H1 (cell line): ENCODE measurements at regions not wholly inside any gene's neighbourhood (a gene's known extent, or its start where the extent isn't known, plus 50 kb on each side); places are given as distances from the start of the nearest gene placed in this dataset.

ENCODE experiments used
- CTCF ChIA-PET: fragments of 300-600 bp; sonication (Branson Sonifier 250); formaldehyde crosslinking; loops from one replicate; lab custom pipeline; 2021; ENCODE audit not compliant: partially characterized antibody; lab: Charles Lee
- POLR2A ChIA-PET: fragments of 300-600 bp; sonication (Branson Sonifier 250); formaldehyde crosslinking; loops from one replicate; lab custom pipeline; 2021; ENCODE audit warnings: inconsistent platforms; ENCODE audit not compliant: partially characterized antibody; lab: Charles Lee
- DNase-seq, 2 experiments: peaks; one replicate each; pipeline versions ENCODE4 v3.0.0 to v3.0.0-alpha.2; 2010 to 2022; ENCODE audit warnings: low spot score in 2 of 2, low read depth in 1 of 2, mixed read lengths in 1 of 2
- FAIRE-seq: peaks from 2 replicates; lab custom pipeline; 2011; peaks lifted over from hg19 to GRCh38; lab: Jason Lieb, UNC
- H2AFZ ChIP-seq: 2 replicates; pipeline ENCODE4 v1.8.1; 2012; ENCODE audit warnings: low read length, inconsistent platforms
- H2AK5ac ChIP-seq: 2 replicates; pipeline ENCODE4 v1.6.1; 2013; ENCODE audit warnings: low read depth, low read length
- H2BK120ac ChIP-seq: replicated peaks from 2 replicates; pipeline ENCODE3; 2013; ENCODE audit warnings: low read depth, low read length, inconsistent platforms
- H2BK12ac ChIP-seq: 2 replicates; pipeline ENCODE4 v1.6.1; 2013; ENCODE audit warnings: low read depth, low read length
- H2BK15ac ChIP-seq: 2 replicates; pipeline ENCODE4 v1.6.1; 2013; ENCODE audit warnings: low read length
- H2BK20ac ChIP-seq: 2 replicates; pipeline ENCODE4 v1.6.1; 2013; ENCODE audit warnings: low read length
- H2BK5ac ChIP-seq: 2 replicates; pipeline ENCODE4 v1.6.1; 2013; ENCODE audit warnings: low read depth, low read length
- H3K14ac ChIP-seq: 2 replicates; pipeline ENCODE4 v1.6.1; 2013; ENCODE audit warnings: inconsistent platforms; ENCODE audit not compliant: insufficient read length
- H3K18ac ChIP-seq: 2 replicates; pipeline ENCODE4 v1.6.1; 2013; ENCODE audit warnings: low read length; ENCODE audit errors: extremely low read depth
- H3K23ac ChIP-seq: 2 replicates; pipeline ENCODE4 v1.6.1; 2013; ENCODE audit warnings: inconsistent platforms; ENCODE audit not compliant: insufficient read length
- H3K23me2 ChIP-seq: 2 replicates; pipeline ENCODE4 v1.6.1; 2013; ENCODE audit warnings: low read depth, low read length
- H3K27ac ChIP-seq: 2 replicates; pipeline ENCODE4 v1.6.1; 2011; ENCODE audit warnings: low read depth, low read length, inconsistent platforms
- H3K27me3 ChIP-seq, 4 experiments: replicated peaks in 1 of 4; 1 replicate in 1 of 4; 2 replicates in 3 of 4; pipeline versions ENCODE4 v1.6.1 to v1.8.1; 2011 to 2013; ENCODE audit warnings: low read length in 3 of 4, mild to moderate bottlenecking in 3 of 4, inconsistent platforms in 2 of 4, mixed read lengths in 2 of 4, moderate library complexity in 1 of 4; ENCODE audit not compliant: control insufficient read depth in 3 of 4, insufficient read depth in 3 of 4; ENCODE audit errors: extremely low read depth in 1 of 4
- H3K36me3 ChIP-seq, 4 experiments: 2 replicates each; pipeline versions ENCODE4 v1.6.1 to v1.8.1; 2011 to 2013; ENCODE audit warnings: mild to moderate bottlenecking in 4 of 4, low read length in 3 of 4, moderate library complexity in 2 of 4, control low read depth in 1 of 4, inconsistent platforms in 1 of 4; ENCODE audit not compliant: insufficient read depth in 4 of 4, control insufficient read depth in 2 of 4
- H3K4ac ChIP-seq: replicated peaks from 2 replicates; pipeline ENCODE3; 2013; ENCODE audit warnings: low read length, low read depth, mixed read lengths, inconsistent platforms; ENCODE audit not compliant: insufficient read length
- H3K4me1 ChIP-seq, 4 experiments: replicated peaks in 1 of 4; 1 replicate in 1 of 4; 2 replicates in 3 of 4; pipeline versions ENCODE4 v1.6.1 to v1.8.1; 2011 to 2013; ENCODE audit warnings: low read length in 3 of 4, inconsistent platforms in 2 of 4, mixed read lengths in 1 of 4; ENCODE audit not compliant: insufficient read depth in 4 of 4, control insufficient read depth in 3 of 4
- H3K4me2 ChIP-seq, 2 experiments: 2 replicates each; pipeline versions ENCODE4 v1.6.1 to v1.8.1; 2011 to 2013; ENCODE audit warnings: low read depth in 2 of 2, low read length in 2 of 2, control low read depth in 1 of 2, inconsistent platforms in 1 of 2, mild to moderate bottlenecking in 1 of 2; ENCODE audit not compliant: insufficient read depth in 1 of 2
- H3K4me3 ChIP-seq, 4 experiments: fragments of 200-600, 300-600 bp in 1 of 4; sonication (generic), shearing (Covaris generic), sonication (Bioruptor Twin) in 1 of 4; 2 replicates each; pipeline versions ENCODE4 v1.5.1 to v1.8.1; 2011 to 2016; ENCODE audit warnings: low read length in 4 of 4, low read depth in 3 of 4, control low read depth in 2 of 4, inconsistent platforms in 2 of 4, mild to moderate bottlenecking in 2 of 4, mixed read lengths in 1 of 4, moderate library complexity in 1 of 4; ENCODE audit not compliant: insufficient read depth in 2 of 4; ENCODE audit errors: extremely low read depth in 1 of 4
- H3K56ac ChIP-seq: replicated peaks from 2 replicates; pipeline ENCODE3; 2013; ENCODE audit warnings: low read depth, mild to moderate bottlenecking, mixed read lengths, low read length, inconsistent platforms; ENCODE audit not compliant: insufficient read length
- H3K79me1 ChIP-seq: 2 replicates; pipeline ENCODE4 v1.6.1; 2013; ENCODE audit warnings: low read depth, low read length, control low read depth
- H3K79me2 ChIP-seq, 2 experiments: 2 replicates each; pipeline versions ENCODE4 v1.6.1 to v1.8.1; 2012 to 2013; ENCODE audit warnings: low read length in 2 of 2, mild to moderate bottlenecking in 2 of 2, inconsistent platforms in 1 of 2; ENCODE audit not compliant: insufficient read depth in 2 of 2, control insufficient read depth in 1 of 2
- H3K9ac ChIP-seq, 4 experiments: replicated peaks in 1 of 4; 1 replicate in 1 of 4; 2 replicates in 3 of 4; pipeline versions ENCODE4 v1.6.1 to v1.8.1; 2011 to 2013; ENCODE audit warnings: low read depth in 3 of 4, low read length in 3 of 4, control low read depth in 2 of 4, mild to moderate bottlenecking in 2 of 4, moderate library complexity in 2 of 4, inconsistent platforms in 1 of 4; ENCODE audit errors: extremely low read depth in 1 of 4
- H3K9me3 ChIP-seq, 2 experiments: 2 replicates each; pipeline versions ENCODE4 v1.6.1 to v1.8.1; 2012 to 2013; ENCODE audit warnings: mild to moderate bottlenecking in 2 of 2, moderate library complexity in 2 of 2, control low read depth in 1 of 2, inconsistent platforms in 1 of 2, low read depth in 1 of 2, low read length in 1 of 2, mixed read lengths in 1 of 2; ENCODE audit not compliant: insufficient read depth in 2 of 2
- H4K20me1 ChIP-seq, 2 experiments: replicated peaks in 1 of 2; 2 replicates each; pipeline versions ENCODE3 to v1.8.1; 2011 to 2013; ENCODE audit warnings: inconsistent platforms in 2 of 2, low read length in 2 of 2, mild to moderate bottlenecking in 1 of 2; ENCODE audit not compliant: insufficient read depth in 2 of 2, control insufficient read depth in 1 of 2
- H4K5ac ChIP-seq: 2 replicates; pipeline ENCODE4 v1.6.1; 2013; ENCODE audit warnings: low read length, low read depth, mixed read lengths, inconsistent platforms; ENCODE audit not compliant: insufficient read length
- H4K8ac ChIP-seq: 2 replicates; pipeline ENCODE4 v1.8.0; 2013; ENCODE audit warnings: mild to moderate bottlenecking, moderate library complexity, low read length, inconsistent platforms; ENCODE audit not compliant: insufficient read depth; ENCODE audit errors: extremely low read depth
- H4K91ac ChIP-seq: replicated peaks from 2 replicates; pipeline ENCODE3; 2013; ENCODE audit warnings: low read length, mixed read lengths, inconsistent platforms; ENCODE audit not compliant: insufficient read length
- BACH1 ChIP-seq: IDR thresholded peaks from 2 replicates; pipeline ENCODE4 v1.6.1; 2012; ENCODE audit warnings: low read length, improper control_type of control experiment
- EZH2 ChIP-seq: fragments of 200-600 bp; sonication (generic); IDR thresholded peaks from 2 replicates; pipeline ENCODE4 v1.7.1; 2012; ENCODE audit warnings: low read depth, mild to moderate bottlenecking, moderate library complexity, low read length, inconsistent platforms; ENCODE audit not compliant: severe bottlenecking
- GTF2F1 ChIP-seq: IDR thresholded peaks from 2 replicates; pipeline ENCODE4 v1.6.1; 2012; ENCODE audit warnings: low read depth, low read length, improper control_type of control experiment, borderline replicate concordance
- NRF1 ChIP-seq: IDR thresholded peaks from 2 replicates; pipeline ENCODE4 v1.6.1; 2011; ENCODE audit warnings: mild to moderate bottlenecking, low read depth, low read length, improper control_type of control experiment
- RNF2 ChIP-seq: fragments of 200-900, 300-1000 bp; sonication (generic); IDR thresholded peaks from 2 replicates; pipeline ENCODE4 v1.7.1; 2016; ENCODE audit warnings: borderline replicate concordance, low read depth, mild to moderate bottlenecking, antibody characterized with exemption, low read length; ENCODE audit not compliant: poor library complexity, severe bottlenecking; ENCODE audit errors: missing control alignments
- SP2 ChIP-seq: IDR thresholded peaks from 2 replicates; pipeline ENCODE4 v1.6.1; 2012; ENCODE audit warnings: mild to moderate bottlenecking, low read length, inconsistent platforms
- SUZ12 ChIP-seq: fragments of 200-600 bp; sonication (generic); IDR thresholded peaks from 2 replicates; pipeline ENCODE4 v1.6.1; 2012; ENCODE audit warnings: mild to moderate bottlenecking, inconsistent platforms, low read length, moderate library complexity, mixed read lengths
- ZNF274 ChIP-seq: IDR thresholded peaks from 2 replicates; pipeline ENCODE4 v1.7.0; 2012; ENCODE audit warnings: low read length, borderline replicate concordance; ENCODE audit errors: extremely low read depth
- WGBS, 2 experiments: shearing (Covaris generic) in 1 of 2; methylation state at CpG; one replicate each; pipeline versions ENCODE4 v1.1.6 to v1.1.7; 2013 to 2015; ENCODE audit warnings: low lambda C conversion rate in 2 of 2, mixed read lengths in 2 of 2, inconsistent platforms in 1 of 2, low coverage in 1 of 2, missing lambda C conversion rate in 1 of 2; ENCODE audit not compliant: insufficient replicate concordance in 2 of 2, insufficient coverage in 1 of 2, insufficient read length in 1 of 2; ENCODE audit errors: extremely low coverage in 1 of 2, missing lambda C conversion rate in 1 of 2; 5-methylcytosine and 5-hydroxymethylcytosine counted together
- TF ChIP-seq, protein P1 (sequence below): IDR thresholded peaks from 2 replicates; pipeline ENCODE4 v1.6.1; 2012; ENCODE audit warnings: low read length, inconsistent platforms

- ChIA-PET CTCF (no interaction called here), POLR2A (no interaction called here)
- H2BK120ac ChIP-seq, result no peak overlapping the region
- no peak overlapping the region for H3K23ac ChIP-seq
- DNase-seq (no peak), FAIRE-seq (no peak)
- H3K79me2 ChIP-seq, result no peaks in the 10 kb centered on the region
- WGBS, 2 experiments, result 93% methylated on average over 5 of the region's 5 CpGs; no CpG with 5 or more reads in 1 of the 2 experiments
- H3K9ac ChIP-seq, result no peak overlapping the region
- H3K27me3 ChIP-seq, result no peaks in the 10 kb centered on the region; a peak in 1 of 7 replicates
- H3K27ac ChIP-seq, result no peak overlapping the region
- no peak overlapping the region for H4K8ac ChIP-seq
- no peaks in the 10 kb centered on the region for H3K36me3 ChIP-seq
- no peaks in the 10 kb centered on the region for H3K9me3 ChIP-seq
- no peak overlapping the region for H2BK5ac ChIP-seq
- H2AFZ ChIP-seq, result no peak overlapping the region
- no peak overlapping the region for H3K4ac ChIP-seq
- H3K56ac ChIP-seq, result no peak overlapping the region
- no peaks in the 10 kb centered on the region for H3K4me1 ChIP-seq
- H2AK5ac ChIP-seq, result no peak overlapping the region
- no peak overlapping the region for H2BK20ac ChIP-seq
- no peak overlapping the region for H3K14ac ChIP-seq
- TF ChIP-seq EZH2, result no peak
- TF ChIP-seq RNF2, result no peak
- TF ChIP-seq GTF2F1, result no peak
- no peak for TF ChIP-seq BACH1
- TF ChIP-seq ZNF274, result no peak
- no peak for TF ChIP-seq SP2
- TF ChIP-seq, protein P1, sequence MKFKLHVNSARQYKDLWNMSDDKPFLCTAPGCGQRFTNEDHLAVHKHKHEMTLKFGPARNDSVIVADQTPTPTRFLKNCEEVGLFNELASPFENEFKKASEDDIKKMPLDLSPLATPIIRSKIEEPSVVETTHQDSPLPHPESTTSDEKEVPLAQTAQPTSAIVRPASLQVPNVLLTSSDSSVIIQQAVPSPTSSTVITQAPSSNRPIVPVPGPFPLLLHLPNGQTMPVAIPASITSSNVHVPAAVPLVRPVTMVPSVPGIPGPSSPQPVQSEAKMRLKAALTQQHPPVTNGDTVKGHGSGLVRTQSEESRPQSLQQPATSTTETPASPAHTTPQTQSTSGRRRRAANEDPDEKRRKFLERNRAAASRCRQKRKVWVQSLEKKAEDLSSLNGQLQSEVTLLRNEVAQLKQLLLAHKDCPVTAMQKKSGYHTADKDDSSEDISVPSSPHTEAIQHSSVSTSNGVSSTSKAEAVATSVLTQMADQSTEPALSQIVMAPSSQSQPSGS, result no peak
- TF ChIP-seq NRF1, result no peak
- TF ChIP-seq SUZ12, result no peak
- no peak overlapping the region for H3K18ac ChIP-seq
- H3K4me3 ChIP-seq, result no peak overlapping the region
- no peaks in the 10 kb centered on the region for H3K23me2 ChIP-seq
- H2BK12ac ChIP-seq, result no peak overlapping the region
- no peak overlapping the region for H2BK15ac ChIP-seq
- no peak overlapping the region for H3K4me2 ChIP-seq
- H4K91ac ChIP-seq, result no peak overlapping the region
- no peaks in the 10 kb centered on the region for H3K79me1 ChIP-seq
- no peak overlapping the region for H4K5ac ChIP-seq
- H4K20me1 ChIP-seq, result no peaks in the 10 kb centered on the region
Observed at GRCh38 chr16:80903616-80904015, 99.2 kb upstream of the CDYL2 start.
